Activated naive CD8-positive, alpha-beta T cell treated with anti-CD3 and anti-CD28 coated beads, Interleukin-2, amount 10 ng/mL, durations not matched to agents 7 days and 5 days (primary cell): ENCODE measurements at regions not wholly inside any gene's neighbourhood (a gene's known extent, or its start where the extent isn't known, plus 50 kb on each side); places are given as distances from the start of the nearest gene placed in this dataset.
"Not testable (repeated sequence)": the region's sequence is repeated elsewhere in the genome, so short reads cannot be mapped to it uniquely, and the experiment has no call there.

Experiments used
- ATAC-seq: fragments of 150-1000 bp; cut with Tn5 transposase; one replicate; pipeline ENCODE4 v1.10.0; 2021; ENCODE audit warnings: low read depth, moderate library complexity
- POLR2A ChIA-PET: fragments of 350-600 bp; sonication (Branson Sonifier 250); formaldehyde crosslinking; loops from one replicate; lab custom pipeline; 2021; ENCODE audit warnings: antibody characterized with exemption; lab: Charles Lee
- DNase-seq: peaks from one replicate; pipeline ENCODE4 v3.0.0; 2021
- H3K27ac Mint-ChIP-seq: one replicate; pipeline ENCODE4 v1.8.0; 2022; ENCODE audit warnings: mild to moderate bottlenecking, mixed read lengths
- H3K27me3 Mint-ChIP-seq: one replicate; pipeline ENCODE4 v1.8.0; 2022; ENCODE audit warnings: mild to moderate bottlenecking, moderate library complexity, mixed read lengths
- H3K36me3 Mint-ChIP-seq: one replicate; pipeline ENCODE4 v1.8.0; 2021; ENCODE audit warnings: mild to moderate bottlenecking, mixed read lengths
- H3K4me1 Mint-ChIP-seq: one replicate; pipeline ENCODE4 v1.8.0; 2021; ENCODE audit warnings: mixed read lengths
- H3K4me3 Mint-ChIP-seq: one replicate; pipeline ENCODE4 v1.8.0; 2022; ENCODE audit warnings: mild to moderate bottlenecking, moderate library complexity, mixed read lengths
- H3K9me3 Mint-ChIP-seq: one replicate; pipeline ENCODE4 v1.8.0; 2021; ENCODE audit warnings: mixed read lengths

GRCh38 chr13:73820688-73821087, 313.5 kb downstream of the KLF12 start:
- Mint-ChIP-seq H3K4me3 (no peak overlapping the region), H3K36me3 (peaks cover 23% of the 10 kb centered on the region)

GRCh38 chr13:73820285-73820684, 313.9 kb downstream of the KLF12 start:
- H3K9me3 Mint-ChIP-seq: peaks cover 3% of the 10 kb centered on the region
- H3K36me3 Mint-ChIP-seq: peaks cover 23% of the 10 kb centered on the region
- peaks cover 13% of the 10 kb centered on the region for H3K4me1 Mint-ChIP-seq
- POLR2A ChIA-PET: no interaction called here
- no peak for ATAC-seq
- no peak overlapping the region for H3K27ac Mint-ChIP-seq
- H3K4me3 Mint-ChIP-seq: no peak overlapping the region
- DNase-seq: no peak
- no peaks in the 10 kb centered on the region for H3K27me3 Mint-ChIP-seq

More at GRCh38 chr13:73820688-73821087, 313.5 kb downstream of the KLF12 start:
- Mint-ChIP-seq H3K27ac (no peak overlapping the region), H3K9me3 (peaks cover 3% of the 10 kb centered on the region), H3K27me3 (no peaks in the 10 kb centered on the region), H3K4me1 (peaks cover 16% of the 10 kb centered on the region)
- DNase-seq: no peak
- POLR2A ChIA-PET: no interaction called here
- no peak for ATAC-seq

GRCh38 chr13:73819711-73820110, 314.5 kb downstream of the KLF12 start:
- no peak for DNase-seq
- Mint-ChIP-seq H3K4me1 (peaks cover 9% of the 10 kb centered on the region), H3K9me3 (no peaks in the 10 kb centered on the region), H3K4me3 (no peak overlapping the region), H3K27ac (no peak overlapping the region), H3K27me3 (no peaks in the 10 kb centered on the region), H3K36me3 (peaks cover 23% of the 10 kb centered on the region)
- no peak for ATAC-seq
- POLR2A ChIA-PET: no interaction called here

DNA sequence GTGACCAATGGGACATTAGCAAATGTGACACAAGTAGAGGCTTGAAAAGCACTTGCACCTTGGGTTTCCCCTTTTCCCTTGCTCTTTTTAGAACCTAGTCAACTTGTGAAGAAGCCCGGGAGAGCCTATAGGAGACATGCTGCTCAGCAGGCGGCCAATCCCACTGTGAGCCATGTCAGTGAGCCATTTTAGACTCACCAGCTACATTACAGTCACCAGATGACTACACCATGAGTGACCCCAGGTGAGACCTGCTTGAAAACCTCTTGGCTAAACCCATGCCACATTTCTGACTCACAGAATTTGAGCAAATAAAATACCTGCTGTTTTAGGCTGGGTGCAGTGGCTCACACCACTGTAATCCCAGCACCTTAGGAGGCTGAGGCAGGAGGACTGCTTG, 317.5 kb downstream of the KLF12 start:
- H3K27ac Mint-ChIP-seq: no peak overlapping the region
- H3K4me3 Mint-ChIP-seq: no peak overlapping the region
- POLR2A ChIA-PET: no interaction called here
- H3K36me3 Mint-ChIP-seq: peaks cover 24% of the 10 kb centered on the region
- no peaks in the 10 kb centered on the region for H3K9me3 Mint-ChIP-seq
- DNase-seq: no peak
- H3K4me1 Mint-ChIP-seq: peaks cover 6% of the 10 kb centered on the region
- ATAC-seq: no peak
- no peaks in the 10 kb centered on the region for H3K27me3 Mint-ChIP-seq

- ATAC-seq (no peak), DNase-seq (no peak)
- Mint-ChIP-seq H3K27ac (no peak overlapping the region), H3K4me3 (no peak overlapping the region), H3K4me1 (no peaks in the 10 kb centered on the region), H3K9me3 (no peaks in the 10 kb centered on the region), H3K36me3 (peaks cover 17% of the 10 kb centered on the region), H3K27me3 (no peaks in the 10 kb centered on the region)
- POLR2A ChIA-PET: no interaction called here
Measured at GRCh38 chr13:73815796-73816195, 318.4 kb downstream of the KLF12 start.

DNA sequence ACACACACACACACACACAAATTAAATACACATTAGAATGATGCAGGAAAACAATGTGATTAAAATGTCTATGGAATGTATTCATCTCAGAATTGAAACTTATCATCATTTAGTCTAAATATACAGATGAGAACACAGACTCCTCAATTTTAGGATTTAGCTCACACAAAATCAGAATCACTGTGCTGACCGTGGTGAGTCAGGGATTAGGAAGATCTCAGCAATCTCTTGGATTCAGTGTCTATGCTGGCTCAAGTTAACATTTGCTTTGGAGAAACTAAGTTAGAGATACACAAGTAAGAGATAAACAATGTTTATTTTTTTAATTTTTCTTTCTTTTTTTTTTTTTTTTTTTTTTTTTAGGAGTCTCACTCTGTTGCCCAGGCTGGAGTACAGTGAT, 323.6 kb downstream of the KLF12 start:
- no peaks in the 10 kb centered on the region for H3K9me3 Mint-ChIP-seq
- no peak overlapping the region for H3K4me3 Mint-ChIP-seq
- H3K36me3 Mint-ChIP-seq: peaks cover 18% of the 10 kb centered on the region
- POLR2A ChIA-PET: no interaction called here
- no peak overlapping the region for H3K27ac Mint-ChIP-seq
- H3K27me3 Mint-ChIP-seq: no peaks in the 10 kb centered on the region
- H3K4me1 Mint-ChIP-seq: no peaks in the 10 kb centered on the region
- no peak for ATAC-seq
- no peak for DNase-seq

GRCh38 chr13:73809561-73809960, 324.6 kb downstream of the KLF12 start:
- no peaks in the 10 kb centered on the region for H3K9me3 Mint-ChIP-seq
- H3K27ac Mint-ChIP-seq: no peak overlapping the region
- DNase-seq (no peak), ATAC-seq (no peak)
- POLR2A ChIA-PET: no interaction called here
- H3K4me3 Mint-ChIP-seq: no peak overlapping the region
- H3K36me3 Mint-ChIP-seq: peaks cover 11% of the 10 kb centered on the region
- H3K4me1 Mint-ChIP-seq: no peaks in the 10 kb centered on the region
- H3K27me3 Mint-ChIP-seq: no peaks in the 10 kb centered on the region

- Mint-ChIP-seq H3K4me3 (no peak overlapping the region), H3K27me3 (no peaks in the 10 kb centered on the region), H3K4me1 (peaks cover 1% of the 10 kb centered on the region), H3K9me3 (no peaks in the 10 kb centered on the region), H3K27ac (no peak overlapping the region), H3K36me3 (peaks cover 11% of the 10 kb centered on the region)
- no peak for ATAC-seq
- POLR2A ChIA-PET: no interaction called here
- no peak for DNase-seq
Measured at GRCh38 chr13:73808318-73808717, 325.9 kb downstream of the KLF12 start.

DNA sequence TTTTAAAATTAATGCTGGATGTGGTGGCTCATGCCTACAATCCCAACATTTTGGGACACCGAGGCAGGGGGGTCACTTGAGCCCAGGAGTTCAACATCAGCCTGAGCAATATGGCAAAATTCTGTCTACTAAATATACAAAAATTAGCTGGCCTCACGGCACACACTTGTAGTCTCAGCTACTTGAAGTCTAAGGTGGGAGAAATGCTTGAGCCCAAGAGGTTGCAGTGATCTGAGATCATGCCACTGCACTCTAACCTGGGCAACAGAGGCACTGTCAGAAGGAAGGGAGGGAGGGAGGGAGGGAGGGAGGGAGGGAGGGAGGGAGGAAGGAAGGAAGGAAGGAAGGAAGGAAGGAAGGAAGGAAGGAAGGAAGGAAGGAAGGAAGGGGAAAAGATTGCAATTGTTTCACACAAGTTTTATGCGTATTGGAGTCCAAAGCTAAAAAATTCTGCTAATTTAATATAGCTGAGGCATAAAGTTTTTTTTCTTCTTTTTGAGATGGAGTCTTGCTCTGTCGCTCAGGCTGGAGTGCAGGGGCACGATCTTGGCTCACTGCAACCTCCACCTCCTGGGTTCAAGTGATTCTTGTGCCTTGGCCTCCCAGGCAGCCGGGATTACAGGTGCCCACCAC, 328.8 kb downstream of the KLF12 start:
- H3K9me3 Mint-ChIP-seq, POLR2A ChIA-PET, H3K27me3 Mint-ChIP-seq, H3K36me3 Mint-ChIP-seq, H3K4me3 Mint-ChIP-seq, DNase-seq, H3K4me1 Mint-ChIP-seq, H3K27ac Mint-ChIP-seq, ATAC-seq: not testable (repeated sequence)

DNA sequence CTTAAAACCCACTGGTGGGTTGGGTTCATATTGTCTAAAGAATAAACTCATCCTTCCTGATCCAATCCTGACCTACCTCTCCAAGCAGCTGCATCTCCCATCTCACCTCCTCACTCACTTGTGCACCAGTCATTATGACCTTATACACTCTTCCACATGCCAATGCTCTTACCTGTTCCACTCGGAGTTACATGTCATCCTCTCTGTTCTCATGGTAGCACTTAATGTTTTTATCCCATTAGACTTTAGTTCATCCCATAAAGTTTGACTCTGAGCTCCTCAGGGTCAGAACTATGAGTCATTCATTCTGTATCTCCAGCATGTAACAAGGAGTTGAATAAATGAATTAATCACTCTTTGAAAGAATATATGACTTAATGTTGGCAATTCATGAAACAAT, 330.2 kb downstream of the KLF12 start:
- H3K27me3 Mint-ChIP-seq: no peaks in the 10 kb centered on the region
- H3K36me3 Mint-ChIP-seq: peaks cover 10% of the 10 kb centered on the region
- no peak overlapping the region for H3K27ac Mint-ChIP-seq
- H3K4me3 Mint-ChIP-seq: no peak overlapping the region
- POLR2A ChIA-PET: no interaction called here
- H3K4me1 Mint-ChIP-seq: peaks cover 3% of the 10 kb centered on the region
- no peak for DNase-seq
- peaks cover under 1% of the 10 kb centered on the region for H3K9me3 Mint-ChIP-seq
- ATAC-seq: no peak

GRCh38 chr13:73800011-73800410, 334.2 kb downstream of the KLF12 start:
- peaks cover 3% of the 10 kb centered on the region for H3K9me3 Mint-ChIP-seq
- POLR2A ChIA-PET: no interaction called here
- H3K4me3 Mint-ChIP-seq: no peak overlapping the region
- peaks cover 34% of the 10 kb centered on the region for H3K36me3 Mint-ChIP-seq
- no peaks in the 10 kb centered on the region for H3K27me3 Mint-ChIP-seq
- H3K27ac Mint-ChIP-seq: no peak overlapping the region
- ATAC-seq (no peak), DNase-seq (no peak)
- H3K4me1 Mint-ChIP-seq: peaks cover 6% of the 10 kb centered on the region

DNA sequence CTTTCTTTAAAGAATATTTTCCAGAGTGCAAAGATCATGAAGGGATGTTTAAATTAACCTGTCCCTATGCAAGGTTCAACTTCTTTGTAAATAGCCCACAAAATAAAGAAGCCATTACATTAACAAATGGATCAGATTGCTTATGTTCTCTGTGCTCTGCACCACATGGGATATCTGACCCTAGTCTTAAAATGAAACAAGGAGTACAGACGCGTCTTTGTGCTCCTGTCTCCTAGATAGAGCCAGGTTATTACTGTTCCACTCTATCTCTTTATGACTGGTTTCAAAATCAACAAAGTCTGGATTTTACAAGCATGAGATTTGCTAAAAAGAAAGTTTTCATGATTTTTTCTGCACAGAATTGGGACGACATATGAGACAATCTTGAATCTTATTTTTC, 339.4 kb downstream of the KLF12 start:
- POLR2A ChIA-PET: no interaction called here
- Mint-ChIP-seq H3K4me3 (no peak overlapping the region), H3K4me1 (peaks cover 3% of the 10 kb centered on the region), H3K9me3 (peaks cover 3% of the 10 kb centered on the region), H3K36me3 (peaks cover 30% of the 10 kb centered on the region), H3K27me3 (no peaks in the 10 kb centered on the region), H3K27ac (no peak overlapping the region)
- no peak for ATAC-seq
- no peak for DNase-seq

GRCh38 chr13:73793361-73793760, 340.8 kb downstream of the KLF12 start:
- Mint-ChIP-seq H3K4me1 (peaks cover 3% of the 10 kb centered on the region), H3K4me3 (no peak overlapping the region), H3K27me3 (no peaks in the 10 kb centered on the region), H3K36me3 (peaks cover 25% of the 10 kb centered on the region), H3K27ac (no peak overlapping the region), H3K9me3 (no peaks in the 10 kb centered on the region)
- no peak for DNase-seq
- POLR2A ChIA-PET: no interaction called here
- no peak for ATAC-seq

GRCh38 chr13:73792796-73793195, 341.4 kb downstream of the KLF12 start:
- Mint-ChIP-seq H3K4me1 (peaks cover 3% of the 10 kb centered on the region), H3K9me3 (no peaks in the 10 kb centered on the region), H3K4me3 (no peak overlapping the region), H3K36me3 (peaks cover 19% of the 10 kb centered on the region), H3K27ac (no peak overlapping the region), H3K27me3 (no peaks in the 10 kb centered on the region)
- DNase-seq (no peak), ATAC-seq (no peak)
- POLR2A ChIA-PET: no interaction called here
